ENCODE measurements at regions not wholly inside any gene's neighbourhood (a gene's known extent, or its start where the extent isn't known, plus 50 kb on each side); places are given as distances from the start of the nearest gene placed in this dataset.
"Not testable (repeated sequence)": the region's sequence is repeated elsewhere in the genome, so short reads cannot be mapped to it uniquely, and the experiment has no call there.

- no peak for DNase-seq
Measured at GRCh38 chr3:127439621-127440020, 150.9 kb downstream of the TPRA1 start.

GRCh38 chr3:127438951-127439350, 151.1 kb upstream of the PRR20G start:
- DNase-seq = no peak

GRCh38 chr3:127438371-127438770, 150.5 kb upstream of the PRR20G start:
- no peak for DNase-seq

- not testable (repeated sequence) for DNase-seq
Measured at GRCh38 chr3:127435299-127435698, 147.5 kb upstream of the PRR20G start.

- peak in 1 of 2 donors; percentile 3 for DNase-seq
Measured at GRCh38 chr3:127431066-127431465, 143.2 kb upstream of the PRR20G start.

- DNase-seq = no peak
Measured at GRCh38 chr3:127428344-127428997, 140.6 kb upstream of the PRR20G start.

- no peak for DNase-seq
Measured at GRCh38 chr3:127427666-127428065, 139.8 kb upstream of the PRR20G start.

- DNase-seq = no peak
Measured at GRCh38 chr3:127427156-127427555, 139.3 kb upstream of the PRR20G start.

- DNase-seq = no peak
Measured at GRCh38 chr3:127426444-127427153, 138.8 kb upstream of the PRR20G start.

- no peak for DNase-seq
Measured at GRCh38 chr3:127425505-127426443, 137.9 kb upstream of the PRR20G start.

GRCh38 chr3:127424766-127425504, 137.1 kb upstream of the PRR20G start:
- no peak for DNase-seq

GRCh38 chr3:127423856-127424765, 136.3 kb upstream of the PRR20G start:
- DNase-seq = no peak

- no peak for DNase-seq
Measured at GRCh38 chr3:127422663-127423375, 135.0 kb upstream of the PRR20G start.

GRCh38 chr3:127421943-127422662, 134.3 kb upstream of the PRR20G start:
- no peak for DNase-seq

GRCh38 chr3:127420829-127421228, 133.0 kb upstream of the PRR20G start:
- DNase-seq = no peak

GRCh38 chr3:127419641-127420553, 132.1 kb upstream of the PRR20G start:
- DNase-seq = no peak

GRCh38 chr3:127419182-127419581, 131.3 kb upstream of the PRR20G start:
- no peak for DNase-seq

- no peak for DNase-seq
Measured at GRCh38 chr3:127418560-127419147, 130.8 kb upstream of the PRR20G start.
